HG03097 (cell line): ENCODE measurements at regions not wholly inside any gene's neighbourhood (a gene's known extent, or its start where the extent isn't known, plus 50 kb on each side); places are given as distances from the start of the nearest gene placed in this dataset.
"Not testable (repeated sequence)": the region's sequence is repeated elsewhere in the genome, so short reads cannot be mapped to it uniquely, and the experiment has no call there.

Source experiments
- ATAC-seq: cut with Tn5 transposase; IDR thresholded peaks from one replicate; pipeline ENCODE4 v1.9.1; 2021; ENCODE audit not compliant: unreplicated experiment, low FRiP score

- ATAC-seq: no peak
These were observed 49.9 kb downstream of the ILRUN start for GRCh38 chr6:34646714-34647113.

- no peak for ATAC-seq
These were observed 50.9 kb downstream of the ILRUN start for GRCh38 chr6:34645627-34646026.

- no peak for ATAC-seq
These were observed 51.9 kb downstream of the ILRUN start for GRCh38 chr6:34644716-34645115.

- no peak for ATAC-seq
These were observed 54.1 kb downstream of the ILRUN start for GRCh38 chr6:34642427-34642826.

GRCh38 chr6:34640074-34640849 is 56.3 kb downstream of the ILRUN start:
- ATAC-seq: not testable (repeated sequence)

GRCh38 chr6:34638834-34639736 is 57.5 kb downstream of the ILRUN start:
- peak; percentile 84 for ATAC-seq

GRCh38 chr6:34633785-34634184 is 62.8 kb downstream of the ILRUN start:
- no peak for ATAC-seq

- no peak for ATAC-seq
These were observed 63.3 kb downstream of the ILRUN start for GRCh38 chr6:34633256-34633655.

GRCh38 chr6:34630040-34630439 is 66.5 kb downstream of the ILRUN start:
- no peak for ATAC-seq

- ATAC-seq: no peak
These were observed 69.3 kb downstream of the ILRUN start for GRCh38 chr6:34627296-34627695.

GRCh38 chr6:34618430-34619182 is 62.5 kb upstream of the SPDEF start:
- no peak for ATAC-seq

- no peak for ATAC-seq
These were observed 61.1 kb upstream of the SPDEF start for GRCh38 chr6:34617231-34617630.

- ATAC-seq: no peak
These were observed 60.1 kb upstream of the SPDEF start for GRCh38 chr6:34616227-34616585.

- no peak for ATAC-seq
These were observed 59.6 kb upstream of the SPDEF start for GRCh38 chr6:34615574-34616226.

GRCh38 chr6:34610819-34611477 is 54.8 kb upstream of the SPDEF start:
- no peak for ATAC-seq

GRCh38 chr6:34608321-34609091 is 52.4 kb upstream of the SPDEF start:
- no peak for ATAC-seq

- ATAC-seq: no peak
These were observed 50.5 kb upstream of the SPDEF start for GRCh38 chr6:34606477-34607265.
